H1 (cell line): ENCODE measurements at regions not wholly inside any gene's neighbourhood (a gene's known extent, or its start where the extent isn't known, plus 50 kb on each side); places are given as distances from the start of the nearest gene placed in this dataset.

Source experiments
- EGR1 ChIP-seq: IDR thresholded peaks from 2 replicates; pipeline ENCODE4 v1.6.1; 2011; ENCODE audit warnings: low read depth, low read length, borderline replicate concordance
- POLR2A ChIP-seq, 2 experiments: IDR thresholded peaks; 1 replicate in 1 of 2; 2 replicates in 1 of 2; pipeline ENCODE4 v1.6.1; 2011; ENCODE audit warnings: low read depth in 2 of 2, low read length in 2 of 2, mild to moderate bottlenecking in 2 of 2; ENCODE audit errors: control extremely low read depth in 1 of 2
- RBBP5 ChIP-seq: IDR thresholded peaks from 2 replicates; pipeline ENCODE4 v1.7.1; 2012; ENCODE audit warnings: low read depth, mild to moderate bottlenecking, inconsistent platforms, low read length, moderate library complexity, borderline replicate concordance
- SRF ChIP-seq: IDR thresholded peaks from 2 replicates; pipeline ENCODE4 v1.6.1; 2011; ENCODE audit warnings: mild to moderate bottlenecking, low read depth, low read length, moderate library complexity
- ZNF274 ChIP-seq: IDR thresholded peaks from 2 replicates; pipeline ENCODE4 v1.7.0; 2012; ENCODE audit warnings: low read length, borderline replicate concordance; ENCODE audit errors: extremely low read depth
- TF ChIP-seq, protein P1 (sequence below), 3 experiments: IDR thresholded peaks; 1 replicate in 2 of 3; 2 replicates in 1 of 3; pipeline versions ENCODE4 v1.5.1 to v1.6.1; 2011; ENCODE audit warnings: low read length in 3 of 3, mild to moderate bottlenecking in 3 of 3, inconsistent platforms in 2 of 3, low read depth in 1 of 3, moderate library complexity in 1 of 3; ENCODE audit not compliant: insufficient read depth in 1 of 3; ENCODE audit errors: control extremely low read depth in 1 of 3

DNA sequence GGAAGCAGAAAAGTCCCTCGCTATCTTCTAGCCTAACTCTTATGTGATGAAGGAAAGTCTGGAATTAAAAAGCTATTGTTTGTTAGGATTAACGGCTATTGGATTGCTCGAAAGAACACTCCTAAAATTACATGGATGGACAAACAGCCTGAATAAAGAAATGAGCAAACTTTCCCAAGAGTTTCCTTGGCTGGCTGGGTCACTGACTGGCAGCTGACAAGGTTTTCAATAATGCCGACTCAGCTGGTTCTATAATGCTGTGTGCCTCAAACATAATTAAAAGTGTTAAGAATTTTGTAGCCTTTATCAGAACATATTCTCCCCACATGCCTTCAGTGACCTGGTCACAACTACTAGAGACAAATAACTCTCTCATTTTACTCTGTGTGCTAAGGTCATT, 142.9 kb upstream of the ADAMTS9 start:
- TF ChIP-seq EGR1: no peak
- TF ChIP-seq SRF: no peak
- no peak for TF ChIP-seq POLR2A (IDR thresholded peaks at IDR 0.05; ENCODE audit: control extremely low read depth in 1 of 2, low read depth in 2 of 2, low read length in 2 of 2)
- TF ChIP-seq, protein P1, sequence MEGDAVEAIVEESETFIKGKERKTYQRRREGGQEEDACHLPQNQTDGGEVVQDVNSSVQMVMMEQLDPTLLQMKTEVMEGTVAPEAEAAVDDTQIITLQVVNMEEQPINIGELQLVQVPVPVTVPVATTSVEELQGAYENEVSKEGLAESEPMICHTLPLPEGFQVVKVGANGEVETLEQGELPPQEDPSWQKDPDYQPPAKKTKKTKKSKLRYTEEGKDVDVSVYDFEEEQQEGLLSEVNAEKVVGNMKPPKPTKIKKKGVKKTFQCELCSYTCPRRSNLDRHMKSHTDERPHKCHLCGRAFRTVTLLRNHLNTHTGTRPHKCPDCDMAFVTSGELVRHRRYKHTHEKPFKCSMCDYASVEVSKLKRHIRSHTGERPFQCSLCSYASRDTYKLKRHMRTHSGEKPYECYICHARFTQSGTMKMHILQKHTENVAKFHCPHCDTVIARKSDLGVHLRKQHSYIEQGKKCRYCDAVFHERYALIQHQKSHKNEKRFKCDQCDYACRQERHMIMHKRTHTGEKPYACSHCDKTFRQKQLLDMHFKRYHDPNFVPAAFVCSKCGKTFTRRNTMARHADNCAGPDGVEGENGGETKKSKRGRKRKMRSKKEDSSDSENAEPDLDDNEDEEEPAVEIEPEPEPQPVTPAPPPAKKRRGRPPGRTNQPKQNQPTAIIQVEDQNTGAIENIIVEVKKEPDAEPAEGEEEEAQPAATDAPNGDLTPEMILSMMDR (IDR thresholded peaks at IDR 0.05; ENCODE audit: control extremely low read depth in 1 of 3, insufficient read depth in 1 of 3, low read depth in 1 of 3, low read length in 3 of 3): no peak
- TF ChIP-seq ZNF274: no peak
- no peak for TF ChIP-seq RBBP5
